ENCODE measurements at regions not wholly inside any gene's neighbourhood (a gene's known extent, or its start where the extent isn't known, plus 50 kb on each side); places are given as distances from the start of the nearest gene placed in this dataset.
A peak's percentile ranks its signal among the peaks of the same experiment; 100 is the strongest.
"Not testable (repeated sequence)": the region's sequence is repeated elsewhere in the genome, so short reads cannot be mapped to it uniquely, and the experiment has no call there.

DNA sequence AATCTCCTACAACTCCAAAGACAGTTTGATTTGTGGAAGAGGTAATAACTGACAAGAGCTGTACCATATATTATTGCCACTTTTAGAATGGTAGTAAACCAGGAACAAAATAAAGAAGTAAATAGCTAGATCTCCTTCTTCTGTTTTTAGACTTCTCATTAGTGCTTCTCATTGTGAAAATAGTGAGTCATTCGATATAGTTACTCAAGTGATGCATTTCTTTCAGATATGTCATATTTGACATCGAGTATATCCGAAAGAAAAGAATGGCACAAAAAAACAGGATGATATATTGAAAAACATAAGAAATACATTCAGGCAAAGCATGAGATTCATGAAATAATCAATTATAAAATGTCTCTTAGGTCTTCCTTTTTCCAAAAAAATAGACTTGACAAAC, 1346.1 kb downstream of the BRINP3 start:
- Mint-ChIP-seq H3K27ac (no peak overlapping the region), H3K27me3 (no peaks in the 10 kb centered on the region), H3K4me1 (no peaks in the 10 kb centered on the region), H3K4me3 (no peak overlapping the region), H3K36me3 (no peaks in the 10 kb centered on the region), H3K9me3 (peaks cover 0 to 15% (median 4%) of the 10 kb centered on the region in 8 donors)
- H3K4me3 ChIP-seq (ENCODE audit: low read length in 2 of 2), result no peak overlapping the region
- ChIA-PET CTCF (ENCODE audit: partially characterized antibody) (no interaction called here), POLR2A (ENCODE audit: partially characterized antibody) (no interaction called here)
- H3K27ac ChIP-seq (ENCODE audit: low read depth, low read length), result no peak overlapping the region
- DNase-seq, result no peak
- intact Hi-C loops (cut with micrococcal nuclease), result no loop called here
- no peaks in the 10 kb centered on the region for H3K36me3 ChIP-seq (ENCODE audit: insufficient read depth, low read length)
- H3K27me3 ChIP-seq (ENCODE audit: insufficient read depth, low read length), result no peaks in the 10 kb centered on the region
- H3K9me3 ChIP-seq (ENCODE audit: control insufficient read depth in 1 of 2, low read length in 2 of 2), result no peaks in the 10 kb centered on the region
- no peaks in the 10 kb centered on the region for H3K4me1 ChIP-seq (ENCODE audit: insufficient read depth, low read length)

DNA sequence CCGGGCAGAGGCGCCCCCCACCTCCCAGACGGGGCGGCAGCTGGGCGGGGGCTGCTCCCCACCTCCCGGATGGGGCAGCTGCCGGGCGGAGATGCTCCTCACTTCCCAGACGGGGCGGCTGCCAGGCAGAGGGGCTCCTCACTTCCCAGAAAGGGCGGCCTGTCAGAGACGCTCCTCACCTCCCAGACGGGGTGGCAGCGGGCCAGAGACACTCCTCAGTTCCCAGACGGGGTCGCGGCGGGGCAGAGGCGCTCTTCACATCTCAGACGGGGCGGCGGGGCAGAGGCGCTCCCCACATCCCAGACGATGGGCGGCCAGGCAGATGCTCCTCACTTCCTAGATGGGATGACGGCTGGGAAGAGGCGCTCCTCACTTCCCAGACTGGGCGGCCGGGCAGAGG, 1337.9 kb downstream of the BRINP3 start:
- CTCF ChIA-PET (ENCODE audit: partially characterized antibody); H3K27me3 ChIP-seq (ENCODE audit: insufficient read depth, low read length); POLR2A ChIA-PET (ENCODE audit: partially characterized antibody); H3K4me1 ChIP-seq (ENCODE audit: insufficient read depth, low read length); H3K4me3 ChIP-seq (ENCODE audit: low read length in 2 of 2); H3K4me1 Mint-ChIP-seq; H3K27ac ChIP-seq (ENCODE audit: low read depth, low read length); H3K36me3 Mint-ChIP-seq; H3K9me3 ChIP-seq (ENCODE audit: control insufficient read depth in 1 of 2, low read length in 2 of 2); intact Hi-C loops (cut with micrococcal nuclease); H3K36me3 ChIP-seq (ENCODE audit: insufficient read depth, low read length); H3K4me3 Mint-ChIP-seq; H3K27me3 Mint-ChIP-seq; H3K27ac Mint-ChIP-seq: not testable (repeated sequence)
- peak in 1 of 5 donors; percentile 37 for DNase-seq
- H3K9me3 Mint-ChIP-seq, result peaks cover 0 to 27% (median 6%) of the 10 kb centered on the region in 8 donors

DNA sequence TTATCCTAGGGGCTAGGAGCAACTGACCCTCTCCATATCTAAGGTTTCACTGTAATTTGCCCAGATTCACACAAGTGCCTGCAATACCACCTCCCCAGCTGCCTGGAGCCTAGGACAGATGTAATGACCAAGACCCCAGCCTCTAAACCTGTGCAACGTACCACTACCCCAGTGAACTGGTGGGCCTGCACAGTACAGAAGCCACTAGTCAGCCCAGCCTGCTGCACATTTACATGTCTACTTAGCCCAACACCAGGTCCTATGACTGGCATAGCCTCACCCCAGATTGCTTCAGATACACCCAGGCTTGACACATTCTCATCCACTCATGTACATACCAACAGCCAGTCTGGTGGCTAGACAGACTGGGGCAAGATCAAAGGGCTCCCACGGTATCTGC, 1336.6 kb downstream of the BRINP3 start:
- no peak for DNase-seq
- intact Hi-C loops (cut with micrococcal nuclease), result no loop called here
- Mint-ChIP-seq H3K27me3 (no peaks in the 10 kb centered on the region), H3K4me1 (no peaks in the 10 kb centered on the region), H3K4me3 (no peak overlapping the region), H3K27ac (no peak overlapping the region), H3K36me3 (no peaks in the 10 kb centered on the region), H3K9me3 (peaks cover 0 to 27% (median 7%) of the 10 kb centered on the region in 8 donors)
- no peak overlapping the region for H3K27ac ChIP-seq (ENCODE audit: low read depth, low read length)
- no peaks in the 10 kb centered on the region for H3K27me3 ChIP-seq (ENCODE audit: insufficient read depth, low read length)
- ChIA-PET POLR2A (ENCODE audit: partially characterized antibody) (no interaction called here), CTCF (ENCODE audit: partially characterized antibody) (no interaction called here)
- H3K9me3 ChIP-seq (ENCODE audit: control insufficient read depth in 1 of 2, low read length in 2 of 2), result no peaks in the 10 kb centered on the region
- H3K36me3 ChIP-seq (ENCODE audit: insufficient read depth, low read length), result no peaks in the 10 kb centered on the region
- no peaks in the 10 kb centered on the region for H3K4me1 ChIP-seq (ENCODE audit: insufficient read depth, low read length)
- no peak overlapping the region for H3K4me3 ChIP-seq (ENCODE audit: low read length in 2 of 2)

DNA sequence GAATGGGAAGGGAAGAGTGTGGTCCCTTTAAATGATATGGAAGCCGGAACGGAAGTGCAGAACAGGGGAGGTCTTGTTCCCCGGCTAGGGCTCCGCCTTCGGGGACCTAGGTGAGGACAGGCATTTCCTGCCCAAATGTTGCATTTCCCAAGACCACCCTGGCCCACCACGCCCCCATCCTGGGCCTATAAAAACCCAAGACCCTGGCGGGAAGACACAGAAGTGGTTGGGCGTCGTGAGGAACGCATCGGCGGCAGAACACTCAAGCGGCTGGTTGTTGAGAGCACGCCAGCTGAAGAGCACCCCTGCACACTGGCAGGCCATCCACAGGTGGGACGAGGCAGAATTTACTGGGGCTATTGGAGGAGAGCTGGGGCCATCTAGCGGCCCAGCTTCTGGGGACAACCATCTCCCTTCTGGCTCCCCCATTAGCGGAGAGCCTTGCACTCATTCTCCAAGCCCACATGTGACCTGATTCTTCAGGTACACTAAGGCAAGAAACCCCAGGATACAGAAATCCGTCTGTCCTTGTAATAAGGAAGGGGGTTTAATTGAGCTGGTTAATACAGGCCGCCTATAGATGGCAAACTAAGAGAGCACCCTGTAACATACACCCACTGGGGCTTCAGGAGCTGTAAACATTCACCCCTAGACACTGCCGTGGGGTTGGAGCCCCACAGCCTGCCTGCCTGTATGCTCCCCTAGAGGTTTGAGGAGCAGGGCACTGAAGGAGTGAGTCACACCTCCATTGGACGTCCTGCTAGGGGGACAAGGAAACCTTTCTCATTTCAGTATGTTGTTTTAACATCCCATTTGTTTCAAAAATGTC, 1327.9 kb downstream of the BRINP3 start:
- ChIA-PET CTCF (ENCODE audit: partially characterized antibody) (no interaction called here), POLR2A (ENCODE audit: partially characterized antibody) (no interaction called here)
- H3K27me3 Mint-ChIP-seq, result no peaks in the 10 kb centered on the region
- no peaks in the 10 kb centered on the region for H3K36me3 Mint-ChIP-seq
- no peak overlapping the region for H3K27ac Mint-ChIP-seq
- no peak overlapping the region for H3K4me3 Mint-ChIP-seq
- no peaks in the 10 kb centered on the region for H3K4me1 Mint-ChIP-seq
- no peak overlapping the region for H3K4me3 ChIP-seq (ENCODE audit: low read length in 2 of 2)
- no peaks in the 10 kb centered on the region for H3K27me3 ChIP-seq (ENCODE audit: insufficient read depth, low read length)
- no peak for DNase-seq
- H3K9me3 Mint-ChIP-seq, result peaks cover 0 to 15% (median 5%) of the 10 kb centered on the region in 8 donors
- H3K9me3 ChIP-seq (ENCODE audit: control insufficient read depth in 1 of 2, low read length in 2 of 2), result no peaks in the 10 kb centered on the region
- intact Hi-C loops (cut with micrococcal nuclease), result no loop called here
- H3K36me3 ChIP-seq (ENCODE audit: insufficient read depth, low read length), result no peaks in the 10 kb centered on the region
- no peak overlapping the region for H3K27ac ChIP-seq (ENCODE audit: low read depth, low read length)
- H3K4me1 ChIP-seq (ENCODE audit: insufficient read depth, low read length), result no peaks in the 10 kb centered on the region

DNA sequence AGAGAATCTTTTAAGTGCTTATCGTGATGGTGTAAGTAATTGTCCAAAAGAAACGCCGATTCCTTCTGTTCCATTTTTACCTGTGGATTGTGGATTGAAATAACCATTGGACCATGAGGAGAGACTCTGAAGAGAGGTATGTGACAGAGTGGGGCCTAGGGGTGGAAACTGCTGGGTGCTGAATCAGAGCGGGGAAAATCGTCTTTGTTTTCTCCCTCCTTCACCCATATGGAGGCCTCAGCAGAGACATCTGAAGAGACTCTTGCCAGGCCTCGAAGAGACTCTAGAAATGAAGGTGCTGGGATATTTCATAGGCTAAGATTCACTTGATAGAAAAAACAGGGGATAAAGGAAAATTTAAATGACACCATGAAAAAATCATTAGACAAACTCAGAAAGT, 1327.0 kb downstream of the BRINP3 start:
- Mint-ChIP-seq H3K4me3 (no peak overlapping the region), H3K27me3 (no peaks in the 10 kb centered on the region), H3K4me1 (no peaks in the 10 kb centered on the region), H3K36me3 (no peaks in the 10 kb centered on the region), H3K9me3 (peaks cover 2 to 15% (median 4%) of the 10 kb centered on the region in 8 donors), H3K27ac (no peak overlapping the region)
- CTCF ChIA-PET (ENCODE audit: partially characterized antibody), result no interaction called here
- Histone ChIP-seq H3K36me3 (ENCODE audit: insufficient read depth, low read length) (no peaks in the 10 kb centered on the region), H3K27me3 (ENCODE audit: insufficient read depth, low read length) (no peaks in the 10 kb centered on the region), H3K27ac (ENCODE audit: low read depth, low read length) (no peak overlapping the region), H3K9me3 (ENCODE audit: control insufficient read depth in 1 of 2, low read length in 2 of 2) (no peaks in the 10 kb centered on the region), H3K4me1 (ENCODE audit: insufficient read depth, low read length) (no peaks in the 10 kb centered on the region), H3K4me3 (ENCODE audit: low read length in 2 of 2) (peak overlapping the region in 1 of 2 donors; percentile 8)
- no peak for DNase-seq
- POLR2A ChIA-PET (ENCODE audit: partially characterized antibody), result no interaction called here
- intact Hi-C loops (cut with micrococcal nuclease), result no loop called here

DNA sequence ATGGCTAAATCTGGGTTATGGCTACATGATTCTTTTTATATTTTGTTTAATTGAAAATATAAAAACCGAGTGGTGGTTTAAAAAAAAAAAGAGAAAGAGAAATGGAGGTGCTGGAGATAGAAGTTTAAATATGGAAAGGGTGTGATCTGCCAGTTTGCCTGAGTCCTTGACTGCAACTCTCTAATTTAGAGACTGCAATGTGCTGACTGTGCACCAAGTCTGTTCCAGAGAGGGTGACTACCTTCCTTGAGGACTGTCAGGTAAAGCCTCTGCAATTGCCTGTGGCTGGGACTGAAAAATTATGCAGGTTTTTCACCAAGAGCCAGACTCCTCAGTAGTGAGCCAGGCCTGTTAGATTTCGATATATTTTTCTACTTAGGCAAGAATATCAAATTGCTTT, 1326.3 kb downstream of the BRINP3 start:
- intact Hi-C loops (cut with micrococcal nuclease), result no loop called here
- CTCF ChIA-PET (ENCODE audit: partially characterized antibody), result no interaction called here
- Histone ChIP-seq H3K36me3 (ENCODE audit: insufficient read depth, low read length) (no peaks in the 10 kb centered on the region), H3K27me3 (ENCODE audit: insufficient read depth, low read length) (no peaks in the 10 kb centered on the region), H3K4me1 (ENCODE audit: insufficient read depth, low read length) (no peaks in the 10 kb centered on the region), H3K9me3 (ENCODE audit: control insufficient read depth in 1 of 2, low read length in 2 of 2) (no peaks in the 10 kb centered on the region), H3K27ac (ENCODE audit: low read depth, low read length) (no peak overlapping the region), H3K4me3 (ENCODE audit: low read length in 2 of 2) (no peak overlapping the region)
- DNase-seq, result no peak
- Mint-ChIP-seq H3K9me3 (peaks cover 3 to 15% (median 6%) of the 10 kb centered on the region in 8 donors), H3K27me3 (no peaks in the 10 kb centered on the region), H3K4me1 (no peaks in the 10 kb centered on the region), H3K4me3 (no peak overlapping the region), H3K36me3 (no peaks in the 10 kb centered on the region), H3K27ac (no peak overlapping the region)
- POLR2A ChIA-PET (ENCODE audit: partially characterized antibody), result no interaction called here

DNA sequence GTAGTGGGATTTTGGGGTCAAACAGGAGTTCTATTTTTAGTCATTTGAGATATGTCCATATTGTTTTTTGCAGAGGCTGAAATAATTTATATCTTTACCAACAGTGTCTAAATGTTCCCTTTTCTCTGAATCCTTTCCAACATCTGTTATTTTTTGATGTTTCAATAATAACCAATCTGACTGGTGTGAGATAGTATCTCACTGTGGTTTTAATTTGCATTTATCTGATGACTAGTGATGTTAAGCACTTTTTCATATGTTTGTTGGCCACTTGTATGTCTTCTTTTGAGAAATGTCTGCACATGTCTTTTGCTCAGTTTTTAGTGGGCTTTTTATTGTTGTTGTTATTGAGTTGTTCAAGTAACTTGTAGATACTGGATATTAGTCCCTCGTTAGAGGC, 1325.0 kb downstream of the BRINP3 start:
- Histone ChIP-seq H3K9me3 (ENCODE audit: control insufficient read depth in 1 of 2, low read length in 2 of 2) (no peaks in the 10 kb centered on the region), H3K27me3 (ENCODE audit: insufficient read depth, low read length) (no peaks in the 10 kb centered on the region), H3K4me3 (ENCODE audit: low read length in 2 of 2) (no peak overlapping the region), H3K27ac (ENCODE audit: low read depth, low read length) (no peak overlapping the region), H3K4me1 (ENCODE audit: insufficient read depth, low read length) (no peaks in the 10 kb centered on the region), H3K36me3 (ENCODE audit: insufficient read depth, low read length) (no peaks in the 10 kb centered on the region)
- ChIA-PET POLR2A (ENCODE audit: partially characterized antibody) (no interaction called here), CTCF (ENCODE audit: partially characterized antibody) (no interaction called here)
- Mint-ChIP-seq H3K36me3 (no peaks in the 10 kb centered on the region), H3K4me1 (no peaks in the 10 kb centered on the region), H3K27me3 (no peaks in the 10 kb centered on the region), H3K4me3 (no peak overlapping the region), H3K9me3 (peaks cover 3 to 15% (median 6%) of the 10 kb centered on the region in 8 donors), H3K27ac (peak overlapping the region in 1 of 7 donors; percentile 43)
- no peak for DNase-seq
- intact Hi-C loops (cut with micrococcal nuclease), result no loop called here
